H9 (cell line): ENCODE measurements at regions not wholly inside any gene's neighbourhood (a gene's known extent, or its start where the extent isn't known, plus 50 kb on each side); places are given as distances from the start of the nearest gene placed in this dataset.

Source experiments
- DNase-seq: peaks from one replicate; pipeline ENCODE4 v3.0.0-alpha.2; 2017
- H2AFZ ChIP-seq: one replicate; pipeline ENCODE4 v1.6.1; 2013; ENCODE audit warnings: mild to moderate bottlenecking, low read length, control low read depth, moderate library complexity
- H2AK5ac ChIP-seq: 2 replicates; pipeline ENCODE4 v1.6.1; 2013; ENCODE audit warnings: low read length, control low read depth, mixed read lengths; ENCODE audit not compliant: insufficient read length
- H2BK120ac ChIP-seq: one replicate; pipeline ENCODE4 v1.6.1; 2013; ENCODE audit warnings: low read depth, mild to moderate bottlenecking, low read length, control low read depth, inconsistent platforms; ENCODE audit not compliant: poor library complexity, severe bottlenecking
- H2BK12ac ChIP-seq: 2 replicates; pipeline ENCODE4 v1.6.1; 2013; ENCODE audit warnings: low read length, control low read depth, mixed read lengths, low read depth; ENCODE audit not compliant: insufficient read length
- H2BK15ac ChIP-seq: 2 replicates; pipeline ENCODE4 v1.6.1; 2013; ENCODE audit warnings: low read depth, low read length, control low read depth
- H2BK20ac ChIP-seq: one replicate; pipeline ENCODE4 v1.6.1; 2013; ENCODE audit warnings: low read depth, mild to moderate bottlenecking, low read length, control low read depth, inconsistent platforms; ENCODE audit not compliant: poor library complexity, severe bottlenecking
- H2BK5ac ChIP-seq: 2 replicates; pipeline ENCODE4 v1.6.1; 2013; ENCODE audit warnings: low read length, control low read depth, mixed read lengths; ENCODE audit not compliant: insufficient read length
- H3K14ac ChIP-seq: 2 replicates; pipeline ENCODE4 v1.6.1; 2013; ENCODE audit warnings: low read length, control low read depth; ENCODE audit not compliant: insufficient read depth
- H3K18ac ChIP-seq: 2 replicates; pipeline ENCODE4 v1.6.1; 2013; ENCODE audit warnings: low read depth, mild to moderate bottlenecking, mixed read lengths, low read length, control low read depth; ENCODE audit not compliant: insufficient read length
- H3K23ac ChIP-seq: 2 replicates; pipeline ENCODE4 v1.6.1; 2013; ENCODE audit warnings: low read length, control low read depth, mixed read lengths, low read depth; ENCODE audit not compliant: insufficient read length
- H3K23me2 ChIP-seq: 2 replicates; pipeline ENCODE4 v1.6.1; 2013; ENCODE audit warnings: low read depth, mild to moderate bottlenecking, mixed read lengths, low read length, control low read depth; ENCODE audit not compliant: insufficient read length, poor library complexity, severe bottlenecking
- H3K27ac ChIP-seq: 2 replicates; pipeline ENCODE4 v1.5.1; 2013; ENCODE audit warnings: low read length, control low read depth, mixed read lengths, low read depth; ENCODE audit not compliant: insufficient read length
- H3K27me3 ChIP-seq: 2 replicates; pipeline ENCODE4 v1.6.1; 2013; ENCODE audit warnings: low read length, control low read depth, inconsistent platforms; ENCODE audit not compliant: insufficient read depth
- H3K4ac ChIP-seq: 2 replicates; pipeline ENCODE4 v1.6.1; 2013; ENCODE audit warnings: low read depth, mild to moderate bottlenecking, control low read depth, inconsistent platforms, low read length, moderate library complexity
- H3K4me1 ChIP-seq: 2 replicates; pipeline ENCODE4 v1.6.1; 2013; ENCODE audit warnings: low read length, control low read depth, inconsistent platforms; ENCODE audit not compliant: insufficient read depth
- H3K4me2 ChIP-seq: 2 replicates; pipeline ENCODE4 v1.6.1; 2013; ENCODE audit warnings: low read length, control low read depth, mixed read lengths; ENCODE audit not compliant: insufficient read length, insufficient read depth
- H3K56ac ChIP-seq: 2 replicates; pipeline ENCODE4 v1.6.1; 2013; ENCODE audit warnings: low read depth, mild to moderate bottlenecking, mixed read lengths, low read length, control low read depth; ENCODE audit not compliant: insufficient read length
- H3K79me1 ChIP-seq: 2 replicates; pipeline ENCODE4 v1.6.1; 2013; ENCODE audit warnings: low read depth, mild to moderate bottlenecking, moderate library complexity, low read length, control low read depth, inconsistent platforms; ENCODE audit not compliant: insufficient read depth, poor library complexity, severe bottlenecking
- H3K79me2 ChIP-seq: 2 replicates; pipeline ENCODE4 v1.6.1; 2013; ENCODE audit warnings: low read length, control low read depth, inconsistent platforms; ENCODE audit not compliant: insufficient read depth
- H3K9ac ChIP-seq: 2 replicates; pipeline ENCODE4 v1.6.1; 2013; ENCODE audit warnings: low read length, control low read depth, mixed read lengths; ENCODE audit not compliant: insufficient read length; ENCODE audit errors: extremely low read depth
- H3K9me3 ChIP-seq: one replicate; pipeline ENCODE4 v1.6.1; 2013; ENCODE audit warnings: low read depth, low read length, inconsistent platforms; ENCODE audit not compliant: control insufficient read depth
- H3T11ph ChIP-seq: one replicate; pipeline ENCODE4 v1.6.1; 2013; ENCODE audit warnings: mild to moderate bottlenecking, low read length, control low read depth, inconsistent platforms
- H4K20me1 ChIP-seq: one replicate; pipeline ENCODE4 v1.6.1; 2013; ENCODE audit not compliant: control insufficient read depth, insufficient read length, insufficient read depth
- H4K5ac ChIP-seq: 2 replicates; pipeline ENCODE4 v1.6.1; 2013; ENCODE audit warnings: low read depth, mild to moderate bottlenecking, mixed read lengths, low read length, control low read depth; ENCODE audit not compliant: insufficient read length
- H4K8ac ChIP-seq: replicated peaks from 2 replicates; pipeline ENCODE4 v1.6.1; 2013; ENCODE audit warnings: low read length, control low read depth, mixed read lengths, low read depth; ENCODE audit not compliant: insufficient read length
- H4K91ac ChIP-seq: 2 replicates; pipeline ENCODE4 v1.6.1; 2013; ENCODE audit warnings: low read depth, mild to moderate bottlenecking, moderate library complexity, mixed read lengths, low read length, control low read depth; ENCODE audit not compliant: insufficient read length
- H3K27ac Mint-ChIP-seq, 3 experiments: 2 replicates in 2 of 3; 3 replicates in 1 of 3; pipeline ENCODE4 v1.8.0; 2020 to 2021; ENCODE audit warnings: mixed read lengths in 3 of 3, mild to moderate bottlenecking in 1 of 3, moderate library complexity in 1 of 3
- H3K27me3 Mint-ChIP-seq: 2 replicates; pipeline ENCODE4 v1.8.0; 2021; ENCODE audit warnings: low read depth, mild to moderate bottlenecking, moderate library complexity, mixed read lengths
- H3K36me3 Mint-ChIP-seq, 3 experiments: 2 replicates in 2 of 3; 3 replicates in 1 of 3; pipeline ENCODE4 v1.8.0; 2020 to 2021; ENCODE audit warnings: low read depth in 3 of 3, mixed read lengths in 3 of 3; ENCODE audit not compliant: insufficient read depth in 1 of 3
- H3K4me1 Mint-ChIP-seq, 2 experiments: 2 replicates each; pipeline ENCODE4 v1.8.0; 2020; ENCODE audit warnings: mixed read lengths in 2 of 2
- H3K4me3 Mint-ChIP-seq, 2 experiments: 2 replicates in 1 of 2; 3 replicates in 1 of 2; pipeline ENCODE4 v1.8.0; 2020 to 2021; ENCODE audit warnings: mild to moderate bottlenecking in 2 of 2, mixed read lengths in 2 of 2, moderate library complexity in 1 of 2
- H3K9me3 Mint-ChIP-seq, 2 experiments: 2 replicates in 1 of 2; 3 replicates in 1 of 2; pipeline ENCODE4 v1.8.0; 2020; ENCODE audit warnings: mild to moderate bottlenecking in 2 of 2, mixed read lengths in 2 of 2, moderate library complexity in 1 of 2
- CTCF ChIP-seq: fragments of 200-600 bp; sonication (generic); conservative IDR thresholded peaks from 3 replicates; pipeline ENCODE4 v1.8.0; 2021; ENCODE audit warnings: antibody characterized with exemption, mild to moderate bottlenecking
- WGBS: extraction: QIAGEN DNeasy Blood & Tissue Kit; methylation state at CpG from one replicate; pipeline ENCODE4 v1.1.7; 2013; ENCODE audit warnings: missing lambda C conversion rate, low lambda C conversion rate, mixed read lengths; ENCODE audit not compliant: insufficient read length; ENCODE audit errors: extremely low coverage; 5-methylcytosine and 5-hydroxymethylcytosine counted together

DNA sequence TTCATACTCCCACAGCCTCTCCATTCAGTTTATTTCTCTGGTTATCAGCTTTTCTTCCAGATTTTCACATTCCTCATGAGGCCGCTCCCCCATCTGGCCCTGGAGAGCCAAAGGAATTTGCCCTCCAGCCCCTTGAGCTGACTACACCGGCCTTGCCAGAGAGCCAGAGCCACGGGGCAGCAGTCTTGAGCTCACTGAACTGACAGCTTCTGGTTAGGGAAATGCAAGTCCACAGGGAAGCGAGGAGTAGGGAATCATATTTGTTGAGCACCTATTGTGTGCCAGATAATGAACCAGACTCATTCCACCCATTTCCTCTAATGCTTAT lies 102.4 kb downstream of the ABCC12 start:
- Mint-ChIP-seq H3K9me3 (no peaks in the 10 kb centered on the region), H3K4me3 (no peak overlapping the region), H3K36me3 (no peaks in the 10 kb centered on the region), H3K27me3 (peaks cover 8% of the 10 kb centered on the region), H3K4me1 (peaks cover 30 to 43% of the 10 kb centered on the region in 2 experiments), H3K27ac (no peak overlapping the region)
- Histone ChIP-seq H4K20me1 (no peaks in the 10 kb centered on the region), H2BK15ac (no peak overlapping the region), H2BK5ac (no peak overlapping the region), H3K14ac (no peak overlapping the region), H3K4me1 (no peaks in the 10 kb centered on the region; the same call in 1 of the 2 replicates), H3K9me3 (no peaks in the 10 kb centered on the region), H3K18ac (no peak overlapping the region), H3K27ac (no peak overlapping the region), H3T11ph (no peak overlapping the region), H3K9ac (no peak overlapping the region), H2AK5ac (no peak overlapping the region), H2AFZ (no peak overlapping the region), H4K8ac (no peak overlapping the region), H3K79me2 (no peaks in the 10 kb centered on the region), H3K23ac (no peak overlapping the region), H2BK120ac (no peak overlapping the region), H2BK12ac (no peak overlapping the region), H3K27me3 (no peaks in the 10 kb centered on the region), H2BK20ac (no peak overlapping the region), H3K79me1 (no peaks in the 10 kb centered on the region), H4K5ac (no peak overlapping the region), H3K4me2 (no peak overlapping the region), H3K23me2 (no peaks in the 10 kb centered on the region), H3K56ac (no peak overlapping the region), H3K4ac (no peak overlapping the region), H4K91ac (no peak overlapping the region)
- no CpG with 5 or more reads among the region's 4 CpGs for WGBS
- peak; percentile 70 for DNase-seq
- no peak for TF ChIP-seq CTCF
